HG02588 (cell line): ENCODE measurements at regions not wholly inside any gene's neighbourhood (a gene's known extent, or its start where the extent isn't known, plus 50 kb on each side); places are given as distances from the start of the nearest gene placed in this dataset.
A peak's percentile ranks its signal among the peaks of the same experiment; 100 is the strongest.
"Not testable (repeated sequence)": the region's sequence is repeated elsewhere in the genome, so short reads cannot be mapped to it uniquely, and the experiment has no call there.

ENCODE experiments used
- ATAC-seq: cut with Tn5 transposase; IDR thresholded peaks from one replicate; pipeline ENCODE4 v1.9.1; 2021; ENCODE audit warnings: mild to moderate bottlenecking, moderate library complexity; ENCODE audit not compliant: unreplicated experiment

- ATAC-seq, result no peak
Measured at GRCh38 chr3:28028554-28028953, 212.9 kb upstream of the CMC1 start.

- ATAC-seq, result no peak
Measured at GRCh38 chr3:28033059-28033784, 208.2 kb upstream of the CMC1 start.

- ATAC-seq, result peak; percentile 65
Measured at GRCh38 chr3:28036599-28037575, 204.5 kb upstream of the CMC1 start.

GRCh38 chr3:28039234-28039633, 202.2 kb upstream of the CMC1 start:
- ATAC-seq, result no peak

- ATAC-seq, result no peak
Measured at GRCh38 chr3:28039829-28040228, 201.6 kb upstream of the CMC1 start.

- ATAC-seq, result peak; percentile 60
Measured at GRCh38 chr3:28042095-28042635, 199.3 kb upstream of the CMC1 start.

- peak; percentile 25 for ATAC-seq
Measured at GRCh38 chr3:28042707-28043106, 198.7 kb upstream of the CMC1 start.

- ATAC-seq, result no peak
Measured at GRCh38 chr3:28050120-28050519, 191.3 kb upstream of the CMC1 start.

- ATAC-seq, result no peak
Measured at GRCh38 chr3:28050885-28051284, 190.5 kb upstream of the CMC1 start.

- ATAC-seq, result no peak
Measured at GRCh38 chr3:28053759-28054158, 187.7 kb upstream of the CMC1 start.

- ATAC-seq, result no peak
Measured at GRCh38 chr3:28056806-28057205, 184.6 kb upstream of the CMC1 start.

GRCh38 chr3:28057539-28057938, 183.9 kb upstream of the CMC1 start:
- no peak for ATAC-seq

- not testable (repeated sequence) for ATAC-seq
Measured at GRCh38 chr3:28059199-28059598, 182.2 kb upstream of the CMC1 start.

- no peak for ATAC-seq
Measured at GRCh38 chr3:28066020-28066419, 175.4 kb upstream of the CMC1 start.

- ATAC-seq, result no peak
Measured at GRCh38 chr3:28067014-28067413, 174.4 kb upstream of the CMC1 start.

GRCh38 chr3:28068342-28068741, 173.1 kb upstream of the CMC1 start:
- no peak for ATAC-seq

GRCh38 chr3:28069438-28069837, 172.0 kb upstream of the CMC1 start:
- ATAC-seq, result no peak

- no peak for ATAC-seq
Measured at GRCh38 chr3:28076246-28076645, 165.2 kb upstream of the CMC1 start.

GRCh38 chr3:28077572-28077971, 163.8 kb upstream of the CMC1 start:
- ATAC-seq, result no peak

GRCh38 chr3:28078536-28078935, 162.9 kb upstream of the CMC1 start:
- ATAC-seq, result no peak

- no peak for ATAC-seq
Measured at GRCh38 chr3:28080716-28081115, 160.7 kb upstream of the CMC1 start.

GRCh38 chr3:28081533-28081947, 159.9 kb upstream of the CMC1 start:
- ATAC-seq, result peak; percentile 73
